H1 (cell line): ENCODE measurements at regions not wholly inside any gene's neighbourhood (a gene's known extent, or its start where the extent isn't known, plus 50 kb on each side); places are given as distances from the start of the nearest gene placed in this dataset.

Experiments
- CTCF ChIA-PET: fragments of 300-600 bp; sonication (Branson Sonifier 250); formaldehyde crosslinking; loops from one replicate; lab custom pipeline; 2021; ENCODE audit not compliant: partially characterized antibody; lab: Charles Lee
- POLR2A ChIA-PET: fragments of 300-600 bp; sonication (Branson Sonifier 250); formaldehyde crosslinking; loops from one replicate; lab custom pipeline; 2021; ENCODE audit warnings: inconsistent platforms; ENCODE audit not compliant: partially characterized antibody; lab: Charles Lee
- DNase-seq, 2 experiments: peaks; one replicate each; pipeline versions ENCODE4 v3.0.0 to v3.0.0-alpha.2; 2010 to 2022; ENCODE audit warnings: low spot score in 2 of 2, low read depth in 1 of 2, mixed read lengths in 1 of 2
- FAIRE-seq: peaks from 2 replicates; lab custom pipeline; 2011; peaks lifted over from hg19 to GRCh38; lab: Jason Lieb, UNC
- H2AFZ ChIP-seq: 2 replicates; pipeline ENCODE4 v1.8.1; 2012; ENCODE audit warnings: low read length, inconsistent platforms
- H2AK5ac ChIP-seq: 2 replicates; pipeline ENCODE4 v1.6.1; 2013; ENCODE audit warnings: low read depth, low read length
- H2BK120ac ChIP-seq: replicated peaks from 2 replicates; pipeline ENCODE3; 2013; ENCODE audit warnings: low read depth, low read length, inconsistent platforms
- H2BK12ac ChIP-seq: 2 replicates; pipeline ENCODE4 v1.6.1; 2013; ENCODE audit warnings: low read depth, low read length
- H2BK15ac ChIP-seq: 2 replicates; pipeline ENCODE4 v1.6.1; 2013; ENCODE audit warnings: low read length
- H2BK20ac ChIP-seq: 2 replicates; pipeline ENCODE4 v1.6.1; 2013; ENCODE audit warnings: low read length
- H2BK5ac ChIP-seq: 2 replicates; pipeline ENCODE4 v1.6.1; 2013; ENCODE audit warnings: low read depth, low read length
- H3K14ac ChIP-seq: 2 replicates; pipeline ENCODE4 v1.6.1; 2013; ENCODE audit warnings: inconsistent platforms; ENCODE audit not compliant: insufficient read length
- H3K18ac ChIP-seq: 2 replicates; pipeline ENCODE4 v1.6.1; 2013; ENCODE audit warnings: low read length; ENCODE audit errors: extremely low read depth
- H3K23ac ChIP-seq: 2 replicates; pipeline ENCODE4 v1.6.1; 2013; ENCODE audit warnings: inconsistent platforms; ENCODE audit not compliant: insufficient read length
- H3K23me2 ChIP-seq: 2 replicates; pipeline ENCODE4 v1.6.1; 2013; ENCODE audit warnings: low read depth, low read length
- H3K27ac ChIP-seq: 2 replicates; pipeline ENCODE4 v1.6.1; 2011; ENCODE audit warnings: low read depth, low read length, inconsistent platforms
- H3K27me3 ChIP-seq, 4 experiments: replicated peaks in 1 of 4; 1 replicate in 1 of 4; 2 replicates in 3 of 4; pipeline versions ENCODE4 v1.6.1 to v1.8.1; 2011 to 2013; ENCODE audit warnings: low read length in 3 of 4, mild to moderate bottlenecking in 3 of 4, inconsistent platforms in 2 of 4, mixed read lengths in 2 of 4, moderate library complexity in 1 of 4; ENCODE audit not compliant: control insufficient read depth in 3 of 4, insufficient read depth in 3 of 4; ENCODE audit errors: extremely low read depth in 1 of 4
- H3K36me3 ChIP-seq, 4 experiments: 2 replicates each; pipeline versions ENCODE4 v1.6.1 to v1.8.1; 2011 to 2013; ENCODE audit warnings: mild to moderate bottlenecking in 4 of 4, low read length in 3 of 4, moderate library complexity in 2 of 4, control low read depth in 1 of 4, inconsistent platforms in 1 of 4; ENCODE audit not compliant: insufficient read depth in 4 of 4, control insufficient read depth in 2 of 4
- H3K4ac ChIP-seq: replicated peaks from 2 replicates; pipeline ENCODE3; 2013; ENCODE audit warnings: low read length, low read depth, mixed read lengths, inconsistent platforms; ENCODE audit not compliant: insufficient read length
- H3K4me1 ChIP-seq, 4 experiments: replicated peaks in 1 of 4; 1 replicate in 1 of 4; 2 replicates in 3 of 4; pipeline versions ENCODE4 v1.6.1 to v1.8.1; 2011 to 2013; ENCODE audit warnings: low read length in 3 of 4, inconsistent platforms in 2 of 4, mixed read lengths in 1 of 4; ENCODE audit not compliant: insufficient read depth in 4 of 4, control insufficient read depth in 3 of 4
- H3K4me2 ChIP-seq, 2 experiments: 2 replicates each; pipeline versions ENCODE4 v1.6.1 to v1.8.1; 2011 to 2013; ENCODE audit warnings: low read depth in 2 of 2, low read length in 2 of 2, control low read depth in 1 of 2, inconsistent platforms in 1 of 2, mild to moderate bottlenecking in 1 of 2; ENCODE audit not compliant: insufficient read depth in 1 of 2
- H3K4me3 ChIP-seq, 4 experiments: fragments of 200-600, 300-600 bp in 1 of 4; sonication (generic), shearing (Covaris generic), sonication (Bioruptor Twin) in 1 of 4; 2 replicates each; pipeline versions ENCODE4 v1.5.1 to v1.8.1; 2011 to 2016; ENCODE audit warnings: low read length in 4 of 4, low read depth in 3 of 4, control low read depth in 2 of 4, inconsistent platforms in 2 of 4, mild to moderate bottlenecking in 2 of 4, mixed read lengths in 1 of 4, moderate library complexity in 1 of 4; ENCODE audit not compliant: insufficient read depth in 2 of 4; ENCODE audit errors: extremely low read depth in 1 of 4
- H3K56ac ChIP-seq: replicated peaks from 2 replicates; pipeline ENCODE3; 2013; ENCODE audit warnings: low read depth, mild to moderate bottlenecking, mixed read lengths, low read length, inconsistent platforms; ENCODE audit not compliant: insufficient read length
- H3K79me1 ChIP-seq: 2 replicates; pipeline ENCODE4 v1.6.1; 2013; ENCODE audit warnings: low read depth, low read length, control low read depth
- H3K79me2 ChIP-seq, 2 experiments: 2 replicates each; pipeline versions ENCODE4 v1.6.1 to v1.8.1; 2012 to 2013; ENCODE audit warnings: low read length in 2 of 2, mild to moderate bottlenecking in 2 of 2, inconsistent platforms in 1 of 2; ENCODE audit not compliant: insufficient read depth in 2 of 2, control insufficient read depth in 1 of 2
- H3K9ac ChIP-seq, 4 experiments: replicated peaks in 1 of 4; 1 replicate in 1 of 4; 2 replicates in 3 of 4; pipeline versions ENCODE4 v1.6.1 to v1.8.1; 2011 to 2013; ENCODE audit warnings: low read depth in 3 of 4, low read length in 3 of 4, control low read depth in 2 of 4, mild to moderate bottlenecking in 2 of 4, moderate library complexity in 2 of 4, inconsistent platforms in 1 of 4; ENCODE audit errors: extremely low read depth in 1 of 4
- H3K9me3 ChIP-seq, 2 experiments: 2 replicates each; pipeline versions ENCODE4 v1.6.1 to v1.8.1; 2012 to 2013; ENCODE audit warnings: mild to moderate bottlenecking in 2 of 2, moderate library complexity in 2 of 2, control low read depth in 1 of 2, inconsistent platforms in 1 of 2, low read depth in 1 of 2, low read length in 1 of 2, mixed read lengths in 1 of 2; ENCODE audit not compliant: insufficient read depth in 2 of 2
- H4K20me1 ChIP-seq, 2 experiments: replicated peaks in 1 of 2; 2 replicates each; pipeline versions ENCODE3 to v1.8.1; 2011 to 2013; ENCODE audit warnings: inconsistent platforms in 2 of 2, low read length in 2 of 2, mild to moderate bottlenecking in 1 of 2; ENCODE audit not compliant: insufficient read depth in 2 of 2, control insufficient read depth in 1 of 2
- H4K5ac ChIP-seq: 2 replicates; pipeline ENCODE4 v1.6.1; 2013; ENCODE audit warnings: low read length, low read depth, mixed read lengths, inconsistent platforms; ENCODE audit not compliant: insufficient read length
- H4K8ac ChIP-seq: 2 replicates; pipeline ENCODE4 v1.8.0; 2013; ENCODE audit warnings: mild to moderate bottlenecking, moderate library complexity, low read length, inconsistent platforms; ENCODE audit not compliant: insufficient read depth; ENCODE audit errors: extremely low read depth
- H4K91ac ChIP-seq: replicated peaks from 2 replicates; pipeline ENCODE3; 2013; ENCODE audit warnings: low read length, mixed read lengths, inconsistent platforms; ENCODE audit not compliant: insufficient read length
- BCL11A ChIP-seq, 2 experiments: IDR thresholded peaks; one replicate each; pipeline ENCODE4 v1.6.1; 2011; ENCODE audit warnings: low read depth in 2 of 2, low read length in 2 of 2, mild to moderate bottlenecking in 2 of 2
- CBX8 ChIP-seq: fragments of 300-800, 300-1000 bp; sonication (generic); IDR thresholded peaks from 2 replicates; pipeline ENCODE4 v1.7.1; 2016; ENCODE audit warnings: low read depth, low read length, borderline replicate concordance
- ZNF274 ChIP-seq: IDR thresholded peaks from 2 replicates; pipeline ENCODE4 v1.7.0; 2012; ENCODE audit warnings: low read length, borderline replicate concordance; ENCODE audit errors: extremely low read depth
- WGBS, 2 experiments: shearing (Covaris generic) in 1 of 2; methylation state at CpG; one replicate each; pipeline versions ENCODE4 v1.1.6 to v1.1.7; 2013 to 2015; ENCODE audit warnings: low lambda C conversion rate in 2 of 2, mixed read lengths in 2 of 2, inconsistent platforms in 1 of 2, low coverage in 1 of 2, missing lambda C conversion rate in 1 of 2; ENCODE audit not compliant: insufficient replicate concordance in 2 of 2, insufficient coverage in 1 of 2, insufficient read length in 1 of 2; ENCODE audit errors: extremely low coverage in 1 of 2, missing lambda C conversion rate in 1 of 2; 5-methylcytosine and 5-hydroxymethylcytosine counted together

DNA sequence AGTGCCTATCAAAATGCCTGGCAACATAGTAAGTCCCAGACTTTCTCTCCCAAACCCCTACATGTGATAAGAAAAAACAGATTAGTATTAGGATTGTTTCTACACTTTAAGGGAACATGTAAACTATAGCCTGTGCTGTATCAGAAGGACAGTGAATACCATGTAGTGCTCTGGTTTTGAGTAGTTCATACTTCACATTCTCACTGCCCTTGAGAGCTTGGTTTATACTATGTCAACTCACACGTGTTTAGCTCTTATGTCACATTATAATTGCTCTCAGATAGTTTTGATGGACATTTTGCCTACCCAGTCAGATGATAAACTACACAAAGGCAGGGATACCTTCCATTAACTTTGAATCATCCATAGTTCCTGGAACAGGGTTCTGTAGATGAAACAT lies 58.0 kb upstream of the PGRMC2 start:
- CTCF ChIA-PET: interaction anchor here (0.7 to 1.4 kb wide), 5 partner anchors 24 to 154 kb away, joined by 3 to 4 read pairs (median 3); no protein-coding TSS in a partner anchor
- no peak overlapping the region for H2BK5ac ChIP-seq
- no peak for FAIRE-seq
- no peaks in the 10 kb centered on the region for H4K20me1 ChIP-seq
- H3K18ac ChIP-seq: no peak overlapping the region
- H3K4me2 ChIP-seq: no peak overlapping the region
- H3K9me3 ChIP-seq: no peaks in the 10 kb centered on the region
- no peak overlapping the region for H3K23ac ChIP-seq
- H3K4ac ChIP-seq: no peak overlapping the region
- no peak overlapping the region for H3K14ac ChIP-seq
- no peak overlapping the region for H3K9ac ChIP-seq
- H2BK15ac ChIP-seq: no peak overlapping the region
- H4K5ac ChIP-seq: no peak overlapping the region
- H2AK5ac ChIP-seq: no peak overlapping the region
- no peak overlapping the region for H4K8ac ChIP-seq
- TF ChIP-seq CBX8 (no peak), ZNF274 (no peak), BCL11A (IDR thresholded peaks at IDR 0.05; ENCODE audit: low read depth in 2 of 2, low read length in 2 of 2) (no peak)
- peaks cover 0 to 3% (median 0%) of the 10 kb centered on the region in 4 experiments; a peak in 2 of 7 replicates for H3K4me1 ChIP-seq
- H3K79me1 ChIP-seq: no peaks in the 10 kb centered on the region
- no peaks in the 10 kb centered on the region for H3K27me3 ChIP-seq
- no peaks in the 10 kb centered on the region for H3K23me2 ChIP-seq
- no peak for DNase-seq
- H3K27ac ChIP-seq: no peak overlapping the region
- H3K4me3 ChIP-seq: no peak overlapping the region
- 72% methylated on average over 1 of the region's 1 CpG; no CpG with 5 or more reads in 1 of the 2 experiments for WGBS, 2 experiments
- H2AFZ ChIP-seq: no peak overlapping the region
- no peaks in the 10 kb centered on the region for H3K79me2 ChIP-seq
- no peak overlapping the region for H4K91ac ChIP-seq
- no peak overlapping the region for H2BK12ac ChIP-seq
- no peaks in the 10 kb centered on the region for H3K36me3 ChIP-seq
- H2BK20ac ChIP-seq: no peak overlapping the region
- no peak overlapping the region for H2BK120ac ChIP-seq
- H3K56ac ChIP-seq: no peak overlapping the region
- POLR2A ChIA-PET: no interaction called here
